ENCODE measurements at regions not wholly inside any gene's neighbourhood (a gene's known extent, or its start where the extent isn't known, plus 50 kb on each side); places are given as distances from the start of the nearest gene placed in this dataset.

DNA sequence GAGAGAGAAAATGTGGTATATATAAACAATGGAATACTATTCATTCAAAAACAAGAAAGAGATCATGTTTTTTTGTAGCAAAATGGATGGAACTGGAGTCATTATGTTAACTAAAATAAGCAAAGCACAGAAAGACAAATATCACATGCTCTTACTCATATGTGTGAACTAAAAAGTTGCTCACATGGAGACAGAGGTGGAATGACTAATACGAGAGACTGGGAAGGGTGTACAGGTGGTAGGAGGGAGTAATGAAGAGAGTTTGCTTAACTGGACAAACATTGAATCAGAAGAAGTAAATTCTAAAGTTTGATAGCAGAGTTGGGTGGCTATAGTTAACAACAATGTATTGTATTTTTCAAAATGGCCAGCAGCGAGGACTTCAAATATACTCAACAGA is 1080.7 kb upstream of the CHAC2 start:
- H3K27me3 ChIP-seq (ENCODE audit: control insufficient read depth, insufficient read depth, low read length), result no peaks in the 10 kb centered on the region
- TF ChIP-seq, protein P1, sequence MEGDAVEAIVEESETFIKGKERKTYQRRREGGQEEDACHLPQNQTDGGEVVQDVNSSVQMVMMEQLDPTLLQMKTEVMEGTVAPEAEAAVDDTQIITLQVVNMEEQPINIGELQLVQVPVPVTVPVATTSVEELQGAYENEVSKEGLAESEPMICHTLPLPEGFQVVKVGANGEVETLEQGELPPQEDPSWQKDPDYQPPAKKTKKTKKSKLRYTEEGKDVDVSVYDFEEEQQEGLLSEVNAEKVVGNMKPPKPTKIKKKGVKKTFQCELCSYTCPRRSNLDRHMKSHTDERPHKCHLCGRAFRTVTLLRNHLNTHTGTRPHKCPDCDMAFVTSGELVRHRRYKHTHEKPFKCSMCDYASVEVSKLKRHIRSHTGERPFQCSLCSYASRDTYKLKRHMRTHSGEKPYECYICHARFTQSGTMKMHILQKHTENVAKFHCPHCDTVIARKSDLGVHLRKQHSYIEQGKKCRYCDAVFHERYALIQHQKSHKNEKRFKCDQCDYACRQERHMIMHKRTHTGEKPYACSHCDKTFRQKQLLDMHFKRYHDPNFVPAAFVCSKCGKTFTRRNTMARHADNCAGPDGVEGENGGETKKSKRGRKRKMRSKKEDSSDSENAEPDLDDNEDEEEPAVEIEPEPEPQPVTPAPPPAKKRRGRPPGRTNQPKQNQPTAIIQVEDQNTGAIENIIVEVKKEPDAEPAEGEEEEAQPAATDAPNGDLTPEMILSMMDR (IDR thresholded peaks at IDR 0.05; ENCODE audit: insufficient read depth, low read length, poor library complexity, severe bottlenecking), result no peak
- peak; percentile 1 for DNase-seq (ENCODE audit: low read depth)
- no peaks in the 10 kb centered on the region for H3K36me3 ChIP-seq (ENCODE audit: control insufficient read depth, insufficient read depth, low read length)
- no peak overlapping the region for H3K4me3 ChIP-seq (ENCODE audit: low read depth, low read length)

- no peaks in the 10 kb centered on the region for H3K27me3 ChIP-seq (ENCODE audit: control insufficient read depth, insufficient read depth, low read length)
- DNase-seq (ENCODE audit: low read depth), result no peak
- TF ChIP-seq, protein P1 (IDR thresholded peaks at IDR 0.05; ENCODE audit: insufficient read depth, low read length, poor library complexity, severe bottlenecking), result no peak
- no peak overlapping the region for H3K4me3 ChIP-seq (ENCODE audit: low read depth, low read length)
- no peaks in the 10 kb centered on the region for H3K36me3 ChIP-seq (ENCODE audit: control insufficient read depth, insufficient read depth, low read length)
These were observed 1091.5 kb upstream of the CHAC2 start for GRCh38 chr2:52676056-52676455.

DNA sequence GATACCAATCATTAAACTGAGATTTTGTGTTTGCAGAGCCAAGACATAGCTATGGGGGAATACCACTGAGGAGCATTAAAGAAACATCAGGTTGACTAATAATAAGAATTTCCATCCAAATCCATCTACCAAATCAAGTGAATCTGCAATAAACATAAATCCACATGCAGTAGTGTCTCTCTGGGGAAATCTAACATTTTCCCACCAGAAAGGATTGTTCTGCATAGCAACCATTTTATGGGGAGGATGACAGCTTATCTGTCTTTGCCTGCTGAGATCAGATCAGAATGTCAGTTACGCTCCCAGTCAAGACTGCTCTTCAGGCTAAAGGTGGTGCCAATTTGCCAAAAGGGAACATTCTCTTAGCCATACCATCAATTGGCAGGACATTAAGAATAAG is 1098.9 kb upstream of the CHAC2 start:
- Histone ChIP-seq H3K4me3 (ENCODE audit: low read depth, low read length) (no peak overlapping the region), H3K27me3 (ENCODE audit: control insufficient read depth, insufficient read depth, low read length) (no peaks in the 10 kb centered on the region), H3K36me3 (ENCODE audit: control insufficient read depth, insufficient read depth, low read length) (no peaks in the 10 kb centered on the region)
- TF ChIP-seq, protein P1 (IDR thresholded peaks at IDR 0.05; ENCODE audit: insufficient read depth, low read length, poor library complexity, severe bottlenecking), result no peak
- DNase-seq (ENCODE audit: low read depth), result no peak

DNA sequence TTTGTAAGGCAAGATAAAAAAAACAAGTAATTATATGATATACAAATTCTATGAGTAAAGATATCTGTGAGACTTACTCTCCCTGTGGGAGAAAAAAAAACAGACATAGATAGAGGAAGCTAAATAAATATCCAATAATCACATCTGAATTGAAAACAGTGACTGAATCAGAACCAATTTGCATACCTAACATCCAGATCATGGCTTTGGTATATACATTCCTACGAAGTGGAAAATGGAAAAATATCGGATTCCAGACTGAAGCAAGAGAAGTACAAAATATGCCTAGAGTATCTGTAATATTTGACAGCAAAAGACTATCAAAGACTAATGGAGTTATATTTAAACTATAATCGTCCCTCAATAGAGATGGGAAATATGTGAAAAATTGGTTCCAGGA is 1108.1 kb upstream of the CHAC2 start:
- DNase-seq (ENCODE audit: low read depth), result no peak
- H3K27me3 ChIP-seq (ENCODE audit: control insufficient read depth, insufficient read depth, low read length), result no peaks in the 10 kb centered on the region
- TF ChIP-seq, protein P1 (IDR thresholded peaks at IDR 0.05; ENCODE audit: insufficient read depth, low read length, poor library complexity, severe bottlenecking), result no peak

GRCh38 chr2:52658598-52658997 is 1109.0 kb upstream of the CHAC2 start:
- Histone ChIP-seq H3K36me3 (ENCODE audit: control insufficient read depth, insufficient read depth, low read length) (no peaks in the 10 kb centered on the region), H3K4me3 (ENCODE audit: low read depth, low read length) (no peak overlapping the region), H3K27me3 (ENCODE audit: control insufficient read depth, insufficient read depth, low read length) (no peaks in the 10 kb centered on the region)
- peak; percentile 56 for DNase-seq (ENCODE audit: low read depth)
- TF ChIP-seq, protein P1 (IDR thresholded peaks at IDR 0.05; ENCODE audit: insufficient read depth, low read length, poor library complexity, severe bottlenecking), result no peak

More for the DNA sequence above, 1108.1 kb upstream of the CHAC2 start:
- H3K36me3 ChIP-seq (ENCODE audit: control insufficient read depth, insufficient read depth, low read length), result no peaks in the 10 kb centered on the region
- no peak overlapping the region for H3K4me3 ChIP-seq (ENCODE audit: low read depth, low read length)

DNA sequence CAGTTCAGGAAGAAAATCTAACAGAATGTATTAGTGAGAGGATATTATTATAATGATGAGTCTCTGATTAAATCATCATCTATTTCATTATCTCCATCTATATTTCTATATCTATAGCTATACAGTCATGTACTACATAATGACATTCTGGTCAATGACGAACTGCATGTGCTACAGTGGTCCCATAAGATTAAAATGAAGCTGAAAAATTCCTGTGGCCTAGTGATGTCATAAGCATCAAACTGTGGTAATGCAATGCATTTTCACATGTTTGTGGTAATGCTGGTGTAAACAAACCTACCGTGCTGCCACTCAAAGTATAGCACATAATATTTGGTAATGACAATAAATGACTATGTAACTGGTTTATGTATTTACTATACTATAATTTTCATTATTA is 1127.9 kb upstream of the CHAC2 start:
- Histone ChIP-seq H3K4me3 (ENCODE audit: low read depth, low read length) (no peak overlapping the region), H3K36me3 (ENCODE audit: control insufficient read depth, insufficient read depth, low read length) (no peaks in the 10 kb centered on the region), H3K27me3 (ENCODE audit: control insufficient read depth, insufficient read depth, low read length) (no peaks in the 10 kb centered on the region)
- DNase-seq (ENCODE audit: low read depth), result no peak
- TF ChIP-seq, protein P1 (IDR thresholded peaks at IDR 0.05; ENCODE audit: insufficient read depth, low read length, poor library complexity, severe bottlenecking), result no peak
